ENCODE measurements at regions not wholly inside any gene's neighbourhood (a gene's known extent, or its start where the extent isn't known, plus 50 kb on each side); places are given as distances from the start of the nearest gene placed in this dataset.

GRCh38 chr12:25058012-25058411, 109.1 kb upstream of the BCAT1 start:
- peak overlapping the region; percentile 63 for H3K4me3 ChIP-seq (replicated peaks; ENCODE audit: low read depth, low read length)
- DNase-seq (ENCODE audit: extremely low read depth, insufficient read length) = no peak
- H3K27me3 ChIP-seq (replicated peaks; ENCODE audit: control insufficient read depth, insufficient read depth, low read length) = no peaks in the 10 kb centered on the region
- H3K36me3 ChIP-seq (ENCODE audit: control insufficient read depth, insufficient read depth, low read length) = no peaks in the 10 kb centered on the region
- no peak for TF ChIP-seq CTCF (IDR thresholded peaks at IDR 0.05; ENCODE audit: insufficient read depth, low read length, poor library complexity, severe bottlenecking)

GRCh38 chr12:25056486-25057130, 107.7 kb upstream of the BCAT1 start:
- Histone ChIP-seq H3K4me3 (replicated peaks; ENCODE audit: low read depth, low read length) (peak overlapping the region; percentile 63), H3K36me3 (ENCODE audit: control insufficient read depth, insufficient read depth, low read length) (no peaks in the 10 kb centered on the region), H3K27me3 (replicated peaks; ENCODE audit: control insufficient read depth, insufficient read depth, low read length) (no peaks in the 10 kb centered on the region)
- DNase-seq (ENCODE audit: extremely low read depth, insufficient read length) = no peak
- no peak for TF ChIP-seq CTCF (IDR thresholded peaks at IDR 0.05; ENCODE audit: insufficient read depth, low read length, poor library complexity, severe bottlenecking)

- Histone ChIP-seq H3K4me3 (replicated peaks; ENCODE audit: low read depth, low read length) (peak overlapping the region; percentile 63), H3K27me3 (replicated peaks; ENCODE audit: control insufficient read depth, insufficient read depth, low read length) (no peaks in the 10 kb centered on the region), H3K36me3 (ENCODE audit: control insufficient read depth, insufficient read depth, low read length) (no peaks in the 10 kb centered on the region)
- no peak for TF ChIP-seq CTCF (IDR thresholded peaks at IDR 0.05; ENCODE audit: insufficient read depth, low read length, poor library complexity, severe bottlenecking)
- DNase-seq (ENCODE audit: extremely low read depth, insufficient read length) = no peak
Observed at GRCh38 chr12:25056011-25056410, 107.1 kb upstream of the BCAT1 start.

GRCh38 chr12:25054783-25055144, 105.9 kb upstream of the BCAT1 start:
- DNase-seq (ENCODE audit: extremely low read depth, insufficient read length) = peak; percentile 45
- H3K4me3 ChIP-seq (replicated peaks; ENCODE audit: low read depth, low read length) = peak overlapping the region; percentile 63
- no peak for TF ChIP-seq CTCF (IDR thresholded peaks at IDR 0.05; ENCODE audit: insufficient read depth, low read length, poor library complexity, severe bottlenecking)
- H3K36me3 ChIP-seq (ENCODE audit: control insufficient read depth, insufficient read depth, low read length) = no peaks in the 10 kb centered on the region
- no peaks in the 10 kb centered on the region for H3K27me3 ChIP-seq (replicated peaks; ENCODE audit: control insufficient read depth, insufficient read depth, low read length)

GRCh38 chr12:25054076-25054782, 105.3 kb upstream of the BCAT1 start:
- H3K36me3 ChIP-seq (ENCODE audit: control insufficient read depth, insufficient read depth, low read length) = no peaks in the 10 kb centered on the region
- no peaks in the 10 kb centered on the region for H3K27me3 ChIP-seq (replicated peaks; ENCODE audit: control insufficient read depth, insufficient read depth, low read length)
- no peak for TF ChIP-seq CTCF (IDR thresholded peaks at IDR 0.05; ENCODE audit: insufficient read depth, low read length, poor library complexity, severe bottlenecking)
- H3K4me3 ChIP-seq (replicated peaks; ENCODE audit: low read depth, low read length) = peak overlapping the region; percentile 63
- no peak for DNase-seq (ENCODE audit: extremely low read depth, insufficient read length)

All from GM06990 (cell line).